ENCODE measurements at regions not wholly inside any gene's neighbourhood (a gene's known extent, or its start where the extent isn't known, plus 50 kb on each side); places are given as distances from the start of the nearest gene placed in this dataset.

DNA sequence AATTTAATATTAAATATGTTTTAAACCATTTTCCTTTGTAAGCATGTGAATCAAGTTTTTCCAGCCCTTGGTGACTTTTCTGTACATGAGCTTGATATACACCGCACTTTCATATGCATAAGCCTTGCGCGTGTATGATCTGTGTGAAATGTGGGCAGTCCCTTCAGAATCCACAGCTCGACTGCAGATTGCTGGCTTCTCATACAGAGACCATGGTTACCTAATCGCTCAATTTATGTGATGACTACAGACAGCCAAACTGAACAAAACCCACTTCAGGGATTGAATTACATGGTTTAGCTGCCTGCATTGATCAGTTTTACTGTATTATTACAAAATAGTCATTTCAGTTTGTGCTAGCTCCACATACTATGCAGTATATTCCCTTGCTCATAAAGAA is 212.3 kb upstream of the NECTIN3 start:
- Histone ChIP-seq H3K27me3 (no peaks in the 10 kb centered on the region), H3K4me2 (no peak overlapping the region), H3K9me3 (ENCODE audit: low read depth) (no peaks in the 10 kb centered on the region), H3K4me3 (no peak overlapping the region), H3K36me3 (replicated peaks; ENCODE audit: insufficient read depth, low read depth) (no peaks in the 10 kb centered on the region), H3K4me1 (ENCODE audit: insufficient read depth) (no peaks in the 10 kb centered on the region), H3K9me2 (replicated peaks; ENCODE audit: insufficient read depth) (no peaks in the 10 kb centered on the region), H3K79me2 (no peaks in the 10 kb centered on the region), H4K20me1 (ENCODE audit: insufficient read depth, poor library complexity, severe bottlenecking) (no peaks in the 10 kb centered on the region), H3K27ac (no peak overlapping the region), H2AFZ (no peak overlapping the region)
- DNase-seq (ENCODE audit: low spot score), result no peak
- no peak for TF ChIP-seq EZH2phosphoT487 (IDR thresholded peaks at IDR 0.05; ENCODE audit: low read depth, severe bottlenecking, unreplicated experiment)
- TF ChIP-seq EZH2 (IDR thresholded peaks at IDR 0.05; ENCODE audit: borderline replicate concordance), result no peak
- no peak for TF ChIP-seq CTCF (IDR thresholded peaks at IDR 0.05; ENCODE audit: poor library complexity)
- 93% methylated on average over 5 of the region's 5 CpGs for WGBS (ENCODE audit: low lambda C conversion rate, missing lambda C conversion rate)

- 49% methylated on average over 4 of the region's 4 CpGs for WGBS (ENCODE audit: low lambda C conversion rate, missing lambda C conversion rate)
- H3K9me3 ChIP-seq (ENCODE audit: low read depth), result no peaks in the 10 kb centered on the region
- no peaks in the 10 kb centered on the region for H3K36me3 ChIP-seq (replicated peaks; ENCODE audit: insufficient read depth, low read depth)
- no peak for DNase-seq (ENCODE audit: low spot score)
- H2AFZ ChIP-seq, result no peak overlapping the region
- no peaks in the 10 kb centered on the region for H4K20me1 ChIP-seq (ENCODE audit: insufficient read depth, poor library complexity, severe bottlenecking)
- H3K4me2 ChIP-seq, result no peak overlapping the region
- no peaks in the 10 kb centered on the region for H3K4me1 ChIP-seq (ENCODE audit: insufficient read depth)
- no peaks in the 10 kb centered on the region for H3K27me3 ChIP-seq
- H3K4me3 ChIP-seq, result no peak overlapping the region
- TF ChIP-seq EZH2 (IDR thresholded peaks at IDR 0.05; ENCODE audit: borderline replicate concordance) (no peak), CTCF (IDR thresholded peaks at IDR 0.05; ENCODE audit: poor library complexity) (no peak), EZH2phosphoT487 (IDR thresholded peaks at IDR 0.05; ENCODE audit: low read depth, severe bottlenecking, unreplicated experiment) (no peak)
- no peaks in the 10 kb centered on the region for H3K79me2 ChIP-seq
- H3K9me2 ChIP-seq (replicated peaks; ENCODE audit: insufficient read depth), result no peaks in the 10 kb centered on the region
- H3K27ac ChIP-seq, result no peak overlapping the region
These were observed 211.6 kb upstream of the NECTIN3 start for GRCh38 chr3:110859993-110860392.

- WGBS (ENCODE audit: low lambda C conversion rate, missing lambda C conversion rate), result 93% methylated on average over 4 of the region's 4 CpGs
- Histone ChIP-seq H3K9me2 (replicated peaks; ENCODE audit: insufficient read depth) (no peaks in the 10 kb centered on the region), H3K4me1 (ENCODE audit: insufficient read depth) (no peaks in the 10 kb centered on the region), H3K36me3 (replicated peaks; ENCODE audit: insufficient read depth, low read depth) (no peaks in the 10 kb centered on the region), H4K20me1 (ENCODE audit: insufficient read depth, poor library complexity, severe bottlenecking) (no peaks in the 10 kb centered on the region), H2AFZ (no peak overlapping the region), H3K27me3 (no peaks in the 10 kb centered on the region), H3K79me2 (no peaks in the 10 kb centered on the region), H3K9me3 (ENCODE audit: low read depth) (no peaks in the 10 kb centered on the region), H3K4me3 (no peak overlapping the region), H3K4me2 (no peak overlapping the region), H3K27ac (no peak overlapping the region)
- no peak for DNase-seq (ENCODE audit: low spot score)
- TF ChIP-seq CTCF (IDR thresholded peaks at IDR 0.05; ENCODE audit: poor library complexity) (no peak), EZH2phosphoT487 (IDR thresholded peaks at IDR 0.05; ENCODE audit: low read depth, severe bottlenecking, unreplicated experiment) (no peak), EZH2 (IDR thresholded peaks at IDR 0.05; ENCODE audit: borderline replicate concordance) (no peak)
These were observed 205.7 kb upstream of the NECTIN3 start for GRCh38 chr3:110865934-110866333.

- H3K4me1 ChIP-seq (ENCODE audit: insufficient read depth), result no peaks in the 10 kb centered on the region
- H3K4me2 ChIP-seq, result no peak overlapping the region
- no peak for DNase-seq (ENCODE audit: low spot score)
- 69% methylated on average over 1 of the region's 1 CpG for WGBS (ENCODE audit: low lambda C conversion rate, missing lambda C conversion rate)
- no peaks in the 10 kb centered on the region for H3K36me3 ChIP-seq (replicated peaks; ENCODE audit: insufficient read depth, low read depth)
- no peak overlapping the region for H3K4me3 ChIP-seq
- no peak overlapping the region for H3K27ac ChIP-seq
- no peaks in the 10 kb centered on the region for H3K27me3 ChIP-seq
- H3K79me2 ChIP-seq, result no peaks in the 10 kb centered on the region
- TF ChIP-seq CTCF (IDR thresholded peaks at IDR 0.05; ENCODE audit: poor library complexity) (no peak), EZH2phosphoT487 (IDR thresholded peaks at IDR 0.05; ENCODE audit: low read depth, severe bottlenecking, unreplicated experiment) (no peak), EZH2 (IDR thresholded peaks at IDR 0.05; ENCODE audit: borderline replicate concordance) (no peak)
- no peaks in the 10 kb centered on the region for H3K9me2 ChIP-seq (replicated peaks; ENCODE audit: insufficient read depth)
- no peaks in the 10 kb centered on the region for H3K9me3 ChIP-seq (ENCODE audit: low read depth)
- no peak overlapping the region for H2AFZ ChIP-seq
- H4K20me1 ChIP-seq (ENCODE audit: insufficient read depth, poor library complexity, severe bottlenecking), result no peaks in the 10 kb centered on the region
These were observed 203.5 kb upstream of the NECTIN3 start for GRCh38 chr3:110868106-110868505.
